ENCODE measurements at regions not wholly inside any gene's neighbourhood (a gene's known extent, or its start where the extent isn't known, plus 50 kb on each side); places are given as distances from the start of the nearest gene placed in this dataset.
A peak's percentile ranks its signal among the peaks of the same experiment; 100 is the strongest.

DNA sequence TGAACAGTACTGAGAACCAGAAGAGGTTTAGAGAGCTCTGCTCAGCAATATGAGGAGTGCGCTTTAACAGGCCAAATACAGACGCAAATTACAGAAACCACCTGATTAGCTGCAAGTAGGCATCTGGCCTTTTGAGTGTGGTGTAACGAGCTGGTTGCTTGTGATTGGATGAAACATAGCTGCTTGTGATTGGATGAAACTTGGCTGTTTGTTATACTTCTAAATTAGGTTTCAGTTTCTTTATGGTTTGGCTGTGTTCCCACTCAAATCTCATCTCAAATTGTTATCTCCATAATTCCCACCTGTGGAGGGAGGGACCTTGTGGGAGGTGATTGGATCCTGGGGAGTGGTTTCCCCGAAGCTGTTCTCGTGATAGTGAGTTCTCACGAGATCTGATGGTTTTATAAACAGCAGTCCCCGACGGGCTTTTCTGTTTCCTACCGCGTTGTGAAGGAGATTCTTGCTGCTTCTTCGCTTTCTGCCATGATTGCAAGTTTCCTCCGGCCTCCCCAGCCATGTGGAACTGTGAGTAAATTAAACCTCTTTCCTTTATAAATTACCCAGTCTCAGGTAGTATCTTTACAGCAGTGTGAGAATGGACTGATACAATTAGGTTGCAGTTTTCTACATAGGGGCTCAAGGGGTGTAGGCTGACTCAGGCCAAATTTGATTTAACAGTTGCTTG lies 655.9 kb upstream of the MAN1A1 start (continued):
- TF ChIP-seq ZNF747 (CRISPR knock-in tag; IDR thresholded peaks at IDR 0.05; ENCODE audit: borderline replicate concordance) (no peak), PAXIP1 (CRISPR knock-in tag; conservative IDR thresholded peaks at IDR 0.05) (peak; percentile 17; the same call in 1 of the 2 replicates), CBFB (CRISPR knock-in tag; IDR thresholded peaks at IDR 0.05) (no peak), ZMAT5 (CRISPR knock-in tag; IDR thresholded peaks at IDR 0.05; ENCODE audit: borderline replicate concordance, low read depth) (no peak), GMEB1 (CRISPR knock-in tag; IDR thresholded peaks at IDR 0.05; ENCODE audit: borderline replicate concordance) (0 out of 2 replicates have a peak, but pooled peaks have one; percentile 15), ZMYM4 (CRISPR knock-in tag; IDR thresholded peaks at IDR 0.05) (peak; percentile 100), BCLAF1 (IDR thresholded peaks at IDR 0.05) (no peak), ZNF136 (CRISPR knock-in tag; IDR thresholded peaks at IDR 0.05; ENCODE audit: low read depth) (peak; percentile 47; the same call in 1 of the 2 replicates), ZNF644 (CRISPR knock-in tag; IDR thresholded peaks at IDR 0.05; ENCODE audit: low read depth) (no peak), AGO2 (optimal IDR thresholded peaks at IDR 0.05; ENCODE audit: low read depth, low read length) (no peak), TERF1 (CRISPR knock-in tag; IDR thresholded peaks at IDR 0.05) (no peak), ZNF597 (CRISPR knock-in tag; IDR thresholded peaks at IDR 0.05) (no peak)
- TF ChIP-seq, protein P1, sequence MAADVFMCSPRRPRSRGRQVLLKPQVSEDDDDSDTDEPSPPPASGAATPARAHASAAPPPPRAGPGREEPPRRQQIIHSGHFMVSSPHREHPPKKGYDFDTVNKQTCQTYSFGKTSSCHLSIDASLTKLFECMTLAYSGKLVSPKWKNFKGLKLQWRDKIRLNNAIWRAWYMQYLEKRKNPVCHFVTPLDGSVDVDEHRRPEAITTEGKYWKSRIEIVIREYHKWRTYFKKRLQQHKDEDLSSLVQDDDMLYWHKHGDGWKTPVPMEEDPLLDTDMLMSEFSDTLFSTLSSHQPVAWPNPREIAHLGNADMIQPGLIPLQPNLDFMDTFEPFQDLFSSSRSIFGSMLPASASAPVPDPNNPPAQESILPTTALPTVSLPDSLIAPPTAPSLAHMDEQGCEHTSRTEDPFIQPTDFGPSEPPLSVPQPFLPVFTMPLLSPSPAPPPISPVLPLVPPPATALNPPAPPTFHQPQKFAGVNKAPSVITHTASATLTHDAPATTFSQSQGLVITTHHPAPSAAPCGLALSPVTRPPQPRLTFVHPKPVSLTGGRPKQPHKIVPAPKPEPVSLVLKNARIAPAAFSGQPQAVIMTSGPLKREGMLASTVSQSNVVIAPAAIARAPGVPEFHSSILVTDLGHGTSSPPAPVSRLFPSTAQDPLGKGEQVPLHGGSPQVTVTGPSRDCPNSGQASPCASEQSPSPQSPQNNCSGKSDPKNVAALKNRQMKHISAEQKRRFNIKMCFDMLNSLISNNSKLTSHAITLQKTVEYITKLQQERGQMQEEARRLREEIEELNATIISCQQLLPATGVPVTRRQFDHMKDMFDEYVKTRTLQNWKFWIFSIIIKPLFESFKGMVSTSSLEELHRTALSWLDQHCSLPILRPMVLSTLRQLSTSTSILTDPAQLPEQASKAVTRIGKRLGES (CRISPR knock-in tag; IDR thresholded peaks at IDR 0.05; ENCODE audit: borderline replicate concordance): 0 out of 2 replicates have a peak, but pooled peaks have one; percentile 34
